GM21367 (cell line): ENCODE measurements at regions not wholly inside any gene's neighbourhood (a gene's known extent, or its start where the extent isn't known, plus 50 kb on each side); places are given as distances from the start of the nearest gene placed in this dataset.

ENCODE experiments used
- ATAC-seq: cut with Tn5 transposase; IDR thresholded peaks from one replicate; pipeline ENCODE4 v1.9.1; 2021; ENCODE audit not compliant: unreplicated experiment

DNA sequence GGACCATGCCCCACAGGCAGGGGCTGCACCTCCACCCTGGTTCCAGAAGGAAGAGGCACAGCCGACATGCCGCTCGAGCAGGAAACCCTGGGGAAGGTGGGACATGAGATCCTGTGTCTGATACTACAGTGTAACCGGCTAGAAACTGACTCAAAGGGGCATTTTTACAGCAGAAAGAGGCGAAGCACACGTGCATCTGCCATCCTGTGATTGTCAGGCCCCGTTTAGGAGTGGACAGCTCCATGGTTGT, 62.7 kb downstream of the SIK1 start:
- ATAC-seq = no peak

DNA sequence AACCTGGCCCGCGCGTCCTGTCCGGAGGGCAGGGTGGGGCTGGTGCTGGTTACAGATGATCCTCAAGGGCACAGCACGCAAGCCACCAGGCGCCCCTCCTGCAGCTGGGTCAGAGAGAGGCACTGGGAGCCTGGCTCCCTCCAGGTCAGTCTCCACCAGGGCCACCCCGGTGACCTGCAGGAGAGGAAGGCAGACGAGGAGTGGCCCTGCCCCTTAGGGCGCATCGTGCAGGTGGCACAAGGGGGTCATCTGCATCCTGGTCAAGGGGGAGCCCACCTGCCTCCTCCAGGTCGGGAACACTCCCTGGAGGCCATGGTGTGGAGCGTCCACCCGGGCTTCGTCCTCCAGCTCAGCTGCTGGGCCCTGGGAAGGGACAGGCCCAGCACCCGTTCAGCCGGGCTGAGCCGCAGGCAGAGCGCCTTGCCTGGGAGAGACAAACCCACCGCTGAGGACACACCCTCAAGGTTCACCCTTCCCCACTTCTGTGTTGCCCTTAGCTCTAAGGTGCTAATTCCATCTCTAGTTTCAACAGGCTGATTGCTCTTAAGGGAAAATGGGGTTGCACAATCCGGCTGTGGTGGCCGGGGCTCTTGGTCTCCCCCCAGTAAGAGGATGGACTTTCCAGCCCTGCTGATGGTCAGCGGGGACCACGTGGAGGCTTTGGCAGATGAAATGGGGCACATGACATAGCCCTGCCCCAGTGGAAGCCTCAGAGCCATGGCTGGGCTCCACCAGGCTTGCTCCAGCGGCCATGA, 63.2 kb downstream of the SIK1 start:
- ATAC-seq = no peak

- no peak for ATAC-seq
Measured at GRCh38 chr21:43362915-43363314, 64.0 kb downstream of the SIK1 start.

GRCh38 chr21:43362321-43362791, 64.6 kb downstream of the SIK1 start:
- peak; percentile 40 for ATAC-seq

DNA sequence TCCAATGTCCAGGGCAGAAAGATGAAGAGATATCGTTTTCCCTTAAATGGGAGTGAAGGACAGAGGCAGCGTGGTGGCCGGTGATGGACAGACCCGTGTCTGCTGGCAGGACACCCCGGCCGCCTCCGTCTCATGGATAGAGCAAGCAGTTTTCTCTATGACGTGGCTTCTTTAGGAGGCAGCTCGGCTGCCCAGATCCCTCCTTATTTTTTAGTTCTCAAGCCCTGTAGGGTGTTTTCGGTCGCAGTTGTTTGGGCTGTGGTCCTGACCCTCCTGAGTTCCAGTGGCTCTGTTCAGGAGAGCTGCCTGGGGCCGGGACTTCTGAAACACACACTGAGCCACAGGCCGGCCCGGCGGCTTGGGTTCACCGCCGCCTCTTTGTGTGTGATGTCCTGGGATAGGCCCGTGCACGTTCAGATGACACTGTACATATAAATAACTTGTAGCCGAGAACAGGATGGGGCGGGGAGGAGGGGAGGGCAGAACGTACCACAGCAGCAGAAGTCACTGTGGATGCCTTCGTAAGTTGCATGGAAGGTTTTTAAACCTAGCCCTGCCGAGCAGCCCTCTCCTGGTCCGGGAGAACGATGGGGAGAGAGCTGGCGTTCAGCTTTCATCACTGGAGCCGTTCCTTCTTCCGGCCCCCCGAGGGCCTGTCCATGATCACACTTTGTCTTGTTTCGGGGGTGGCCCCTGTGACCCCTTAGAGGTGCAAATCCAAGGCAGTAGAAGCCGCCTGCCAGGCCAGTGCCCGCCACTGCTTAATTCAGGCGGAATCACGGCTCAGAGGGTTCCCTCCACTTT, 65.2 kb downstream of the SIK1 start:
- peak; percentile 45 for ATAC-seq

GRCh38 chr21:43361127-43361492, 65.8 kb downstream of the SIK1 start:
- ATAC-seq = no peak

DNA sequence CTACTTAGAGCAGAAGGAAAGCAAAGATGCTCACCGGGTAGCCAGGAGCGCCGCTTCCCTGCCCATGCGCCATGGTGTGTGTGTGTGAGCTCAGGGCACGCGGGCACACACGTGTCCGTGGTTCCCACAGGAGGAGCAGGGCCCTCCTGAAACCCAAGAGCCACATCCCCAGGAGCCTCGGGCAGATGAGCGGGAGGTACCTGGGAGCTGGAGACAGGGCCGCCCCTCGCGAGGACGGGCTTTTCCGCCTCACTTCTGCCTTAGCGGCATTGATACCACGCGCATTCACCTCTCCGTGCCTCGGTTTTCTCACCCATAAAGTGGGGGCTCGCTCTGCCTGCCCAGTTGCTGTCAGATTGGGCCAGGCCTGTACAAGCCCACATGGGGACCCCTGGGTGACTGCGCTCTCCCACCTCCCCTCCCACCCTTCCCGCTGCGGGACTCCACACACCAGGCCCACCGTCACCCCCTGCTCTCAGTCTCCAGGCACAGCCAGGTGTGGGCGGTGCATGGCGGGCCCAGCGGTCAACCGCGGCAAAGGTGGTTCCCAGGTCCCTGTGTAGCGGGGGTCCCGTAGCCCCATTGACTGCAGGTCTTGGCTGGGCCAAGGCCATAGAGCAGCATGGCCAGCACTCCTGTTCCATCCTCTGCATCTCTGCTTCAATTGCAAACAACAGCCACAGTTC, 66.3 kb downstream of the SIK1 start:
- ATAC-seq = no peak

DNA sequence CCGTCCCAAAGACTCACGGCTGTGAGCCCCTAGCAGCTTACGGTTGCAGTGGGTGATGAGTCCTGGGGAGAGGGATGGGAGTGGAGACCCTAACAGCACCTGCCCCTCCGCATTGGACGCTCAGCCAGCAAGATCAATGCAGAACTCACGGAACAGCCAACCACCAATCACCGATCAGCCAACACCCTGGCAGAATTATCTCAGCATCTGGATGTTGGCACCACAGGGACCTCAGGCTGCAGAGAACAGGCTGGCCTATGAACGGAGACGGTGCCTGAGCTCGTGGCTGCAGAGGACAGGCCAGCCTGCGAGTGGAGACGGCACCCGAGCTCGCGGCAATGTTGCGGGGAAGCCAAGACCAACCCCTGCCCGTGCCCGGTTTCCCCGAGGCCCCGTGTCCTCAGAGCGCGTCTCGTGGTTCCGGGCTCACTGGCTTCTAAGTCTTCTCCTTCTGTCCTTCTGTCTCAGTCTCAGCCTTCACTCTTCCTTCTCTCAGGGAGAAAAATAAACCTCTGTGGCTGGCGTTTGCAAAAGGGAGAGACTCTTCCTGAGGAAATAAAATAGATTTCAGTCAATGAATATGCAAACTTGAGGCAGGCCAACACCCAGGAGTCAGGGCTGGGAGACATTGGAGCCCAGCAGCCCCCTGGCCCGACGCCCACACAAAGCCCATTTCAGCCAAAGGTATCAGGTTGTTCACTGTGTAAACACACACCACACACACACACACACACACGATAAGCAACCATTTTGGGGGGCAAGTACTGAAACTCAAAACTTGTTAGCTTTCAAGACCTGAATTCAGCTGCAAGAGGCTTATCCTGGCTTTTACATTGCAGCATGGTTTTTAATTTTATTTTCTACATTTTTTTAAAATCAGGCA, 67.8 kb downstream of the SIK1 start:
- ATAC-seq = no peak

- no peak for ATAC-seq
Measured at GRCh38 chr21:43357715-43358430, 69.1 kb downstream of the SIK1 start.

DNA sequence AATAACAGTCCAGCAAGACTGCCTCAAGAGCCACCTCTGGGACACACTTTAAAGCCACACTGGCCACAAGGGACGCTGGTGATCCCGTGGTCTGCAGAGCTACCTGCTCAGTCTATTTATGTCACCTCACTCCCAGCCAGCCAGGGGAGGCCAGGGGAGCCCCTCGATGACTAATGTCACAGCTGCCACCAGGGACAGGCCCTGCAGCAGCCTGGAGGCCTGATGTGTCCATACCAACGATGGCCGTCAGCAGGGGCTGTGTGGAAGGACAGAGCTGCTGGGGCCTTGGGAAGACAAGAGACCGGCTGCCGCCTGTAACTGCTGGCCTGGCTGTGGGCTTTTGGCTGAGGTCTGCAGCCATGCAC, 71.0 kb downstream of the SIK1 start:
- no peak for ATAC-seq

- ATAC-seq = no peak
Measured at GRCh38 chr21:43355266-43355924, 71.5 kb downstream of the SIK1 start.

DNA sequence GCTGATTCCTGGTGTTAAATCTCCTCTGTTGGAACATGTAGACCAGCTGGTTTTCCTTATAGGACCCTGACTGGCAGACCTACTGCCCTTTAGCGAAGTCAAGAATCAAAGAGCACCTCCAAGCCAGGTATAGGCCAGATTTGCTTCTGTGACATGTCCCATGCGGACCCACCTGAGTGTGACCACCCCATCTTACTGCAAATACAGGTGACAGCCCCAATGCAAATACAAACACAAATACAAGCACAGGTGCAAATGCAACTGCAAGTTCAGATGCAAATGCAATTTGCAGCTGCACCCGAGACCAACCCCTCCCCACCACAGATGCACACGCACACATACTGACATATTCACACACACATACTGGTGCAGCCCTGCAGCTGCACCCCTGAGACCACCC, 72.3 kb downstream of the SIK1 start:
- ATAC-seq = no peak

- ATAC-seq = no peak
Measured at GRCh38 chr21:43354026-43354420, 72.9 kb downstream of the SIK1 start.

DNA sequence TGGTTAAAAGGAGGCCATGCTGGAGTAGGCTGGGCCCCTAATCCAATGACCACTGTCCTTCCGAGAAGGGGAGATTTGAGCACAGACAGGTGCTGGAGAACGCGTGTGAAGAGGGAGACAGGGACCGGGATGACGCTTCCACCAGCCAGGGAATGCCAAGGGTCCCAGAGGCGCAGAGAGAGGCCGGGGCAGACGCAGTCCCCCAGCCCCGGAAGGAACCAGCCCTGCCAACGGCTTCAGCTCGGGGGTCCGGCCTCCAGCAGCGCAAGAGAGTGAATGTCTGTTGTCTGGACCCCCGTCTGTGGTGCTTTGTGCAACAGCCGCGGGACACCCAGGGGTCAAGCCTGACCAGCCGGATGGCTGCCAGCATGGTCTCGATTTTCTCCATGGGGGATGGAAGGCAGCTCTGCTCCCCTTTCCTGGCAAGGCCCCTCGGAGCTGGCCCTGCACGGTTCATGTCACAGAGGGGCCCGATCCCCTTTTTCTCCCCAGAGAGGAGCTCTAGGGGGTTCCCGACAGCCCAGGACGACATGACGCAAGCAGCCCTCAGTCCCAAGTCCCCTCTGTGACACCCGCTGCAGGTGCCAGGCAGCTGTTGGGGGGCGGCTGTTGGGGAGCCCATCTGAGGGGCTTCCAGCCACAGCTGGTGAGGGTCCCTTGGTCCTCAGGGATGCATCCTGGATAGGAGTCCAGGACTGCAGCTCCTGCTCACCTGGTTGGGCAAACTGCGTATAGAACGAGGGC, 73.5 kb downstream of the SIK1 start:
- no peak for ATAC-seq

DNA sequence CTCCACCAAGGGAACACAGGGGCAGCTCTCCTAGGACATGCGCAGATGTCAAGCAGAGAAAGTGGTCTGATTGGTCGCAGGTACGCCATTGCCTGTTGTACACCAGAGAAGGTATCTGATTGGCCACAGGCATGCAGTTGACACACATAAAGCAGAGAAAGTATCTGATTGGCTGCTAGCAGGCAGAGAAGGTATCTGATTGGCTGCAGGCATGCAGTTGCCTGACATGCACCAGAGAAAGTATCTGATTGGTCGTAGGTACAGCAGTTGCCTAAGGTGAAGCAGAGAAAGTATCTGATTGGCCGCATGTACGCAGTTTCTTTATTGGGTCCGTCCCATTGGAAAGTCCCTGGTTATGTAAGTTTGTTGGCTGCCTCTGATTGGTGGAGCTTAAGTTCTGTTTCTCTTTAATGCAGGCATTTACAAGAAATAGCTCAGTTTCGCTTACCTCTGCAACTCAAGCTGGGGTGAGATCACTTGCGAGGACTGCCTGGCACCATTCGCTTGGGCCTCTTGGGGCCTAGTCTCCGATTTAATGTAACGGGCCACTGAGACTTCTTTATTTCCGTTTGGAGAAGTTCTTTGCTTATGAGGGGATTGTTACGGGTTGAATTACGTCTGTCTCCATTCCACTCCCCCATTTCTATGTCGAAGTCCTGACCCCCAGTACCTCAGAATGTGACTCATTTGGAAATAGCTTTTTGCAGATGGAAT, 74.2 kb downstream of the SIK1 start:
- peak; percentile 84 for ATAC-seq

GRCh38 chr21:43352154-43352537, 74.8 kb downstream of the SIK1 start:
- ATAC-seq = no peak

GRCh38 chr21:43351501-43352153, 75.3 kb downstream of the SIK1 start:
- ATAC-seq = no peak

DNA sequence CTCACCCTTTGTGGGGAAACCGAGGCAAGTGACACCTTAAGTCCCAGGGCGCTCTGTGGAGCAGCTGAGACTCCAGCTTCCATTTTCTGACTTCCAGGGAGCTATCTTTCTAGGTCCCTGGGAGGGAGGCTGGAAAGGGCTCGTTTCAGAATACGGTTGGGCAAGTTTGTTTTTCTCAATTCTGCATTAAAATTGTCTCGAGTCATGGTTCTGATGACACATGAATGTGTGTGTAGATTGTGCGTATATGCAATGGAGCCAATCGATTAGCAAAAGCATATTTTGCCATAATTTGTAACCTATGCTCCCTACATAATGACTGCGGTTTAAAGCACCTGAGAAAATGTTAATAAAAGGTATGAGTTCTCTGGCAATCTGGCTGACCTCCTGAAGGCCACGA, 77.3 kb downstream of the SIK1 start:
- ATAC-seq = no peak
